ENCODE measurements at regions not wholly inside any gene's neighbourhood (a gene's known extent, or its start where the extent isn't known, plus 50 kb on each side); places are given as distances from the start of the nearest gene placed in this dataset.

DNA sequence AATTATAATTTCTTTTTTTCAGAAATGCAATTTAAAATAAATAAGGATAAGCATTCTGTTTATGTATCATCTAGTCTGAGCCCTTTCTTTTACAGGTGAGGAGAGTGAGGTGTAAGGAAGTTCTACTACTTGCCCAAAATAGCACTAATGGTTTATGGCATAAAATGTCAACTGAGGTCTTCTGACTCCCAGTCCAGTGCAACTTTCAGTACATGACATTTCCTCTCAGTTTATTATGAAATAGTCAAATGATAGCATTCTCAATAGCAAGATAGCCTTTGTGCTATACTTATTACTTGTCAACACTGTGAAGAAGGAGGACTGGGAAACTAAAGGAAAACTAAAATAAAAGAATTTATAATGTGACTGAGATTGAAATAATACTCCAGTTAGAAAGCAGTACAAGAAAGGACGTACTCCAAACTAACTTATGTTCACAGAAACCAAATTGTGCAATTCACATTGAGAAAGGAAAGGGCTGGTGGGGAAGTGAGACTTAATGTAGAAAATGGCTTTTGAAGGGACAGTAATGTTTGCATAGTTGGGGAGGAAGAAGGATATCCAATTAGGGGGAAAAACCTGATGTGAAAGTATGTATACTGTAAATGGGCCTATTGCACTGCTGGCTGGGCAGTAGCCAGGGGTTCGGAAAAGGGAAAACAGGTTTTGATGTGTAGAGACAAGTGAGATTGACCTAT is 166.7 kb upstream of the ZEB2 start:
- Histone ChIP-seq H3K27me3 (no peaks in the 10 kb centered on the region), H3K4me3 (no peak overlapping the region), H3K9me3 (ENCODE audit: low read depth) (no peaks in the 10 kb centered on the region), H3K36me3 (no peaks in the 10 kb centered on the region), H3K4me1 (ENCODE audit: low read depth) (no peaks in the 10 kb centered on the region), H3K27ac (no peak overlapping the region)
- no peak for DNase-seq (ENCODE audit: low read depth in 1 of 2, low spot score in 1 of 2)
- TF ChIP-seq, protein P1, sequence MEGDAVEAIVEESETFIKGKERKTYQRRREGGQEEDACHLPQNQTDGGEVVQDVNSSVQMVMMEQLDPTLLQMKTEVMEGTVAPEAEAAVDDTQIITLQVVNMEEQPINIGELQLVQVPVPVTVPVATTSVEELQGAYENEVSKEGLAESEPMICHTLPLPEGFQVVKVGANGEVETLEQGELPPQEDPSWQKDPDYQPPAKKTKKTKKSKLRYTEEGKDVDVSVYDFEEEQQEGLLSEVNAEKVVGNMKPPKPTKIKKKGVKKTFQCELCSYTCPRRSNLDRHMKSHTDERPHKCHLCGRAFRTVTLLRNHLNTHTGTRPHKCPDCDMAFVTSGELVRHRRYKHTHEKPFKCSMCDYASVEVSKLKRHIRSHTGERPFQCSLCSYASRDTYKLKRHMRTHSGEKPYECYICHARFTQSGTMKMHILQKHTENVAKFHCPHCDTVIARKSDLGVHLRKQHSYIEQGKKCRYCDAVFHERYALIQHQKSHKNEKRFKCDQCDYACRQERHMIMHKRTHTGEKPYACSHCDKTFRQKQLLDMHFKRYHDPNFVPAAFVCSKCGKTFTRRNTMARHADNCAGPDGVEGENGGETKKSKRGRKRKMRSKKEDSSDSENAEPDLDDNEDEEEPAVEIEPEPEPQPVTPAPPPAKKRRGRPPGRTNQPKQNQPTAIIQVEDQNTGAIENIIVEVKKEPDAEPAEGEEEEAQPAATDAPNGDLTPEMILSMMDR (IDR thresholded peaks at IDR 0.05; ENCODE audit: low read depth, low read length) = no peak

DNA sequence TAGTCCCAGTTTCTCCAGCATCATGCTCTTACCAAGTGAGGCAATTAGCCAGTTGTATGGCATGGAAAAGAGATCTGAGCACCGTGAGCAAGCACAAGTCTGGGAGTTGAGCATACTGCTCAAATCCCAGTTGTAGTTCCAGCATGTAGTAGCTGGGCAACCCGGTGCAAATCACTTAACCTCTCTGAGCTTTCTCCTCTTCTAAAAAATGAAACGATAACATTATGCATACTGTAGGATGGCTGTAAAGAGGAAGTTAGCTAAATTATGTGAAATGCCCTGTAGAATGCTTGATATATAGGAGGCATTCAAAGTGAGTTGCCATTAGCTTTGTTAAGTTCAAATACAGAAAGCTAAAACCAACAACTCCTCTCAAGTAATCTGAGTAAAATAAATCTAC is 164.0 kb upstream of the ZEB2 start:
- TF ChIP-seq, protein P1 (IDR thresholded peaks at IDR 0.05; ENCODE audit: low read depth, low read length) = no peak
- no peaks in the 10 kb centered on the region for H3K36me3 ChIP-seq
- no peak for DNase-seq (ENCODE audit: low read depth in 1 of 2, low spot score in 1 of 2)

DNA sequence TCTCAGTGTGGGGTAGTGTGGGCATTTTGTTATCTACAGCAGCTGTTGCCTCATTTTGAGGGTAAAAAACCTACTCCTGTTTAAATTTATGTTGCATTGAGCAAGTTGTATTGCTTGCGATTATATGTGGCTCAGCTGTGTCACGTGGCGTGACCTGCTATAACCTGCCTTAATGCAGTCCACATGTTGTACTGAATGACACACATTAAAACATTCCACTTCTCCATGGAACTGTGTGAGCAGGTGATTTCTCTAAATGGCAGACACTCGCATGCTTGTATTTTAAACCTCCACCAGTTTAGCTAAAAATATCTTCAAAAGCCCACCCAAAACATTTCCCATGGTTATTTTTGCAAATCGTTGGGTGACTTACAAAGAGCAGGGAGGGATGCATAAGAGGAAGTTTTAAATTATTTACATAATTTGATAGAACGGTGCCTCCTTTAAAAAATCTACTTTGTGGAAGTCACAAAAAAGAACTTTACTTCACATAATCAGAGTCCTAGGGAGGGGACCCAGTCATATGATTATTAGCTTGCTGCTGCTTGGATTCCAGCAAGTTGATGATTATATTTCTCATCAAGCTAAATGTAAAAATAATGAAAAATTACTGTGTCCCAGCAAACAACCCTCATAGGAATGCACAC is 163.3 kb upstream of the ZEB2 start:
- no peaks in the 10 kb centered on the region for H3K36me3 ChIP-seq
- H3K27me3 ChIP-seq = no peaks in the 10 kb centered on the region
- TF ChIP-seq, protein P1 (IDR thresholded peaks at IDR 0.05; ENCODE audit: low read depth, low read length) = no peak
- no peak for DNase-seq (ENCODE audit: low read depth in 1 of 2, low spot score in 1 of 2)
- no peak overlapping the region for H3K27ac ChIP-seq
- H3K4me3 ChIP-seq = no peak overlapping the region
- H3K4me1 ChIP-seq (ENCODE audit: low read depth) = no peaks in the 10 kb centered on the region
- H3K9me3 ChIP-seq (ENCODE audit: low read depth) = no peaks in the 10 kb centered on the region

More for the DNA sequence above, 164.0 kb upstream of the ZEB2 start:
- H3K9me3 ChIP-seq (ENCODE audit: low read depth) = no peaks in the 10 kb centered on the region
- H3K4me1 ChIP-seq (ENCODE audit: low read depth) = no peaks in the 10 kb centered on the region
- H3K27me3 ChIP-seq = no peaks in the 10 kb centered on the region
- H3K4me3 ChIP-seq = no peak overlapping the region
- no peak overlapping the region for H3K27ac ChIP-seq

DNA sequence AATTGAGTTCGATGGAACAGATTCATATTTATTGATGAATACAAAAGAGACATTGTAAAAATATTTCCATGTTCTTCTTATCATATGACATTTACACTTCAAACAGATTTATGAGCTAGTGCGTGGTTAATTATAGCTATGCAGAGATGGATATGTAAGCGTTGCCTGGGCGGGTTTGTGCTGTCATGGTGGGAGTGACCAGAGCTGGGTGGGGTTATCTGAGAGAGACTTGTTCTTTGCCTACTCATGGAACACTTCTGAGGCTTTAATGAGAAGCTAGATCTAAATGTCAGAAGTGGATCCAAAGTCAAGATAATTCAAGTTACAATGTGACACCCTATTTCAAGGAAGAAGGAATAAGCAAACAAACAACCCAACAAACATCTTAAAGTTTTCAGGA is 162.3 kb upstream of the ZEB2 start:
- H3K27me3 ChIP-seq = no peaks in the 10 kb centered on the region
- DNase-seq (ENCODE audit: low read depth in 1 of 2, low spot score in 1 of 2) = no peak
- no peaks in the 10 kb centered on the region for H3K9me3 ChIP-seq (ENCODE audit: low read depth)
- TF ChIP-seq, protein P1 (IDR thresholded peaks at IDR 0.05; ENCODE audit: low read depth, low read length) = no peak
- no peaks in the 10 kb centered on the region for H3K4me1 ChIP-seq (ENCODE audit: low read depth)
- H3K36me3 ChIP-seq = no peaks in the 10 kb centered on the region
- H3K27ac ChIP-seq = no peak overlapping the region
- no peak overlapping the region for H3K4me3 ChIP-seq

DNA sequence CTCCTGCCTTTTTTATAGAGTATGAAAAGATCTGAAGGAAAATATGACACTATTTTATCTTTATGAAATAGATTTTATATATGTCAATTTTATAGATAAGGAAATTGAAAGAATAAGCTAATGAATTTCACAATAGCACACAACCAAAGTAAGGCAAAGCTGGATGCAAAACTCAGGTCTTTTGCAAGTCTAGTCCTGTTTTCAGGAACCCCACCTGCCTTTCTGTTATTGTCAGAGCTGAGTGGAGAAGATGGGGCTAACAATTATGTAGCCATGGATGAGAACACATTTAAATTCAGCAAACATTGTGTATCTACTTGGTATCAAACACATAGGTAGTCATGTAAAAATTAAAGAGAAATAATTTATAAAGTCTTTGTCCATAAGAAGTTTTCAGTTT is 161.5 kb upstream of the ZEB2 start:
- Histone ChIP-seq H3K4me3 (no peak overlapping the region), H3K9me3 (ENCODE audit: low read depth) (no peaks in the 10 kb centered on the region), H3K4me1 (ENCODE audit: low read depth) (no peaks in the 10 kb centered on the region), H3K36me3 (no peaks in the 10 kb centered on the region), H3K27ac (no peak overlapping the region), H3K27me3 (no peaks in the 10 kb centered on the region)
- DNase-seq (ENCODE audit: low read depth in 1 of 2, low spot score in 1 of 2) = no peak
- TF ChIP-seq, protein P1 (IDR thresholded peaks at IDR 0.05; ENCODE audit: low read depth, low read length) = no peak
